ENCODE measurements at regions not wholly inside any gene's neighbourhood (a gene's known extent, or its start where the extent isn't known, plus 50 kb on each side); places are given as distances from the start of the nearest gene placed in this dataset.

DNA sequence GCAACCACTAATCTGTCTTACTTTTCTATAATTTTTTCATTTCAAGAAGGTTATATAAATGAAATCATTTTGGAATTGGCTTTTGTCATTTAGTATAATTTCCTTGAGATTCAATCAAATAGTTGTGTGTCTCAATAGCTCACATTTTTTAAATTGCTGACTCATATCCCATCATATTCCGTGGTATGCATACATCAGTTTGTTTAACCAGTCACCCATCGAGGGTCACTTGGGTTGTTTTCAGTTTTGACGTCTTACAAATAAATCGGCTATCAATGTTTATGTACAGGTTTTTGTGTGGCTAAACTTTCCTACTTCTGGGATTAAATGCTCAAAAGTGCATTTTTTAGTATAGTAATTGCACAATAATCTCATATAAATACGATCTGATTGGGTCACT is 185.5 kb downstream of the TAF11L14 start:
- TF ChIP-seq, protein P1, sequence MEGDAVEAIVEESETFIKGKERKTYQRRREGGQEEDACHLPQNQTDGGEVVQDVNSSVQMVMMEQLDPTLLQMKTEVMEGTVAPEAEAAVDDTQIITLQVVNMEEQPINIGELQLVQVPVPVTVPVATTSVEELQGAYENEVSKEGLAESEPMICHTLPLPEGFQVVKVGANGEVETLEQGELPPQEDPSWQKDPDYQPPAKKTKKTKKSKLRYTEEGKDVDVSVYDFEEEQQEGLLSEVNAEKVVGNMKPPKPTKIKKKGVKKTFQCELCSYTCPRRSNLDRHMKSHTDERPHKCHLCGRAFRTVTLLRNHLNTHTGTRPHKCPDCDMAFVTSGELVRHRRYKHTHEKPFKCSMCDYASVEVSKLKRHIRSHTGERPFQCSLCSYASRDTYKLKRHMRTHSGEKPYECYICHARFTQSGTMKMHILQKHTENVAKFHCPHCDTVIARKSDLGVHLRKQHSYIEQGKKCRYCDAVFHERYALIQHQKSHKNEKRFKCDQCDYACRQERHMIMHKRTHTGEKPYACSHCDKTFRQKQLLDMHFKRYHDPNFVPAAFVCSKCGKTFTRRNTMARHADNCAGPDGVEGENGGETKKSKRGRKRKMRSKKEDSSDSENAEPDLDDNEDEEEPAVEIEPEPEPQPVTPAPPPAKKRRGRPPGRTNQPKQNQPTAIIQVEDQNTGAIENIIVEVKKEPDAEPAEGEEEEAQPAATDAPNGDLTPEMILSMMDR (IDR thresholded peaks at IDR 0.05) = no peak
- intact Hi-C loops (cut with micrococcal nuclease) = no loop called here
- Mint-ChIP-seq H3K27me3 (peaks cover 2% of the 10 kb centered on the region), H3K9me3 (no peaks in the 10 kb centered on the region), H3K4me3 (no peak overlapping the region), H3K36me3 (ENCODE audit: low read depth) (no peaks in the 10 kb centered on the region), H3K27ac (no peak overlapping the region), H3K4me1 (no peaks in the 10 kb centered on the region)
- DNase-seq = no peak
- ChIA-PET CTCF (no interaction called here), POLR2A (no interaction called here)
- ATAC-seq (ENCODE audit: low read depth) = no peak

DNA sequence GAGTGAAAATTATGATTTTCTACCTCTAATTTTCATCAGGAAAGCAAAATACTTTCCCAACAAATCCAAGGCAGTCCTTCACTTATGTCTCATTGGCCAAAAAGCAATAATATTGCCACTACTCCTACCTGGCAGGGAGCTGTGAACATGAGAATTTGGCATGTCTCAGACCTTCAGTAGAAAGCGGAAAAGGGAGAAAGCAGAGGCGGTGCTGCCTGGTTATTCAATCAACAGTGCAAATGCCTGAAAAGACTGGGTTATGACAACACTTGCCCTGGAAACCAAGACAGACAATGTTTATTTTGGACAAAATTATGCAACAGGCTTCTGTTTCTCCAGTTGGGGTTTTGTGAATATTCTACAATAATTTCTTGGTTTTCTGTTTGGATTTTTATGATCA is 194.4 kb downstream of the TAF11L14 start:
- intact Hi-C loops (cut with micrococcal nuclease) = no loop called here
- ATAC-seq (ENCODE audit: low read depth) = no peak
- ChIA-PET POLR2A (no interaction called here), CTCF (no interaction called here)
- DNase-seq = no peak
- Mint-ChIP-seq H3K4me3 (no peak overlapping the region), H3K27me3 (no peaks in the 10 kb centered on the region), H3K36me3 (ENCODE audit: low read depth) (no peaks in the 10 kb centered on the region), H3K27ac (no peak overlapping the region), H3K9me3 (no peaks in the 10 kb centered on the region), H3K4me1 (no peaks in the 10 kb centered on the region)
- TF ChIP-seq, protein P1 (IDR thresholded peaks at IDR 0.05) = no peak

DNA sequence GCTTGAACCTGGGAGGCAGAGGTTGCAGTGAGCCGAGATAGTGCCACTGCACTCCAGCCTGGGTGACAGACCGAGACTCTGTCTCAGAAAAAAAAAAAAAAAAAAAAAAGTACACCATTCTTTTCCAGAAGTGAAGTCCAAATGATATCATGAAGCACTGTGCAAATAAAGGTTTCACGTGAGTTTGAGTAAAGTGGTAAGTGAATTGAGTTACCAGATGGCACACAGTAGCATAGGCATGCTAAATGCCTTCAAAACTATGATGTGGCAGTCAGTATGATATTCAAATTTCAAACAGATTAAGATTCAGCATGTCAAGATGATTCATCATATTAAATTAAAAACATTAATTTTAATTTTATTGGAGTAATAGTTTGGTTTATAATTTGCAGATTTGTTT is 195.2 kb downstream of the TAF11L14 start:
- Mint-ChIP-seq H3K27ac (no peak overlapping the region), H3K9me3 (no peaks in the 10 kb centered on the region)
- ATAC-seq (ENCODE audit: low read depth) = no peak

DNA sequence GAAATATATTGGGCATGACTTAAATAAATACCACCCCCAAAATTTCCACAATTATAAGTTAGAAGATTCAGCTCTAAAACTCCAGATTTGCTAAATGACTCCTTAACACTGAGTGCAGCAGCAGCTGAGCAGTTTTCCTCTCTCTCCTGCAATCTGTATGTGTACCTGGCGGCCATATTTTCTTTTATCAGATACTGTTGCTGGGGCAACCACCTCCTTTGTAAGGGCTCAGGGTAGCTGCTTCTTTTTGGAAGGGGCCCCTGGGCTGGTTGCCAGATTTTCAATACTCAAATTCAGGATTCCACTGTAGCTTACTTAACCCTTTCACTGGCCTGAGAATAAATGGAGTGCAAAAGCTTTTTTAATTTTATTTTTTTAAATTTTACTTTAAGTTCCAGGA is 197.0 kb downstream of the TAF11L14 start:
- intact Hi-C loops (cut with micrococcal nuclease) = no loop called here
- no peak for ATAC-seq (ENCODE audit: low read depth)
- POLR2A ChIA-PET = no interaction called here
- peaks cover 3% of the 10 kb centered on the region for H3K9me3 Mint-ChIP-seq
- no peak overlapping the region for H3K4me3 Mint-ChIP-seq
- H3K36me3 Mint-ChIP-seq (ENCODE audit: low read depth) = no peaks in the 10 kb centered on the region
- DNase-seq = no peak
- TF ChIP-seq, protein P1 (IDR thresholded peaks at IDR 0.05) = no peak
- H3K27me3 Mint-ChIP-seq = no peaks in the 10 kb centered on the region
- no peak overlapping the region for H3K27ac Mint-ChIP-seq
- no peaks in the 10 kb centered on the region for H3K4me1 Mint-ChIP-seq
- CTCF ChIA-PET = no interaction called here

More for the DNA sequence above, 195.2 kb downstream of the TAF11L14 start:
- CTCF ChIA-PET = no interaction called here
- DNase-seq = no peak
- H3K36me3 Mint-ChIP-seq (ENCODE audit: low read depth) = no peaks in the 10 kb centered on the region
- intact Hi-C loops (cut with micrococcal nuclease) = no loop called here
- no peak overlapping the region for H3K4me3 Mint-ChIP-seq
- TF ChIP-seq, protein P1 (IDR thresholded peaks at IDR 0.05) = no peak
- no peaks in the 10 kb centered on the region for H3K27me3 Mint-ChIP-seq
- no peaks in the 10 kb centered on the region for H3K4me1 Mint-ChIP-seq
- POLR2A ChIA-PET = interaction anchor here (0.6 kb wide), 1 partner anchor 349 kb away, joined by 5 read pairs; no protein-coding TSS in a partner anchor

DNA sequence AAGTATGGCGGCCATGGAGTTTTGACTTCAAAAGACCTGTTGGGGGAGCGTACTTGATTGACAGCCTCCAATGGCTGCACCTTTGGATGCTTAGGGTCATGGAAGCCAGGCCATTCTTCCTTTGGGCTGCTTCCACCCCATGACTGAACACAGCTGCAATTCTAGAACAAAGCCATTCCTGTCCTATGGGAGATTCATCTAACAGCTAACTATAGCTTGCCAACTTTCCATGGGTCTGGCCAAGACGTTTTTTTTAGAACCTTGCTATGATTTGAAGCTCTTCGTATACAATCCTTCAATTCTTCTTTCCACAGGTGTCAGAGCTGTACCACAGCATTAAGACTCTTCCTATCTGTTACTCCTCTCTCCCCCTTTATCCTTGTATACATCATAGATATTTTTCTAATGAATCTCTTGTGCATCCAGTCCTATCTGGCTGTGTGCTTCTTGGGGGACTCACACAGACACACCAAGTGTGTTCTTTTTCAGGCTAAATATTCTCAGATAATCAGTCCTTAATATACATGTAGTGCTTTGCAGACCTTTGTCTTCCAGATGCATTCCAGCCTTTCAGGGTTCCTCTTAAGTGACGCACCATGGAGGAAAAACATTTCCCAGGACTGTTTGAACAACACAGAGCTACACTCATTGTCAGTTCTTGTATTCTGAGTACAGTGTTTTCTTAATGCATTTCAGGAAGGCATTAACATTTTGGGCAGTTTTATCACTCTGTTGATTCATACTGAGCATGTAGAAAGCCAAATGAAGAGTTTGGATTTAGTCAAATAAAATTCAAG is 198.9 kb downstream of the TAF11L14 start:
- Mint-ChIP-seq H3K4me3 (no peak overlapping the region), H3K36me3 (ENCODE audit: low read depth) (no peaks in the 10 kb centered on the region), H3K27ac (no peak overlapping the region), H3K27me3 (peaks cover 3% of the 10 kb centered on the region), H3K4me1 (no peaks in the 10 kb centered on the region), H3K9me3 (peaks cover 9% of the 10 kb centered on the region)
- DNase-seq = no peak
- intact Hi-C loops (cut with micrococcal nuclease) = no loop called here
- no peak for ATAC-seq (ENCODE audit: low read depth)
- TF ChIP-seq, protein P1 (IDR thresholded peaks at IDR 0.05) = no peak
- ChIA-PET CTCF (no interaction called here), POLR2A (no interaction called here)

All from activated B cell treated with CpG ODN at 0.5 μM for 24 hours (primary cell).